ENCODE measurements at regions not wholly inside any gene's neighbourhood (a gene's known extent, or its start where the extent isn't known, plus 50 kb on each side); places are given as distances from the start of the nearest gene placed in this dataset.
"Not testable (repeated sequence)": the region's sequence is repeated elsewhere in the genome, so short reads cannot be mapped to it uniquely, and the experiment has no call there.

DNA sequence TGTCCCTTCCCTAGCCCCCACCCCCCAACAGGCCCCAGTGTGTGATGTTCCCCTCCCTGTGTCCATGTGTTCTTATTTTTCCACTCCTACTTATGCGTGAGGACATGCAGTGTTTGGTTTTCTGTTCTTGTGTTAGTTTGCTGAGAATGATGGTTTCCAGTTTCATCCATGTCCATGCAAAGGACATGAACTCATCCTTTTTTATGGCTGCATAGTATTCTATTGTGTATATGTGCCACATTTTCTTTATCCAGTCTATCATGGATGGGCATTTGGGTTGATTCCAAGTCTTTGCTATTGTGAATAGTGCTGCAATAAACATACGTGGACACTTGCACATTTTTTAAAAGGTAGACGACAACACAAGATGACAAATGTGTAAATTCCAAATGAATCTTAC, 192.5 kb upstream of the SAMSN1 start:
- Histone ChIP-seq H3K4me1 (replicated peaks in 1 of 2; ENCODE audit: control insufficient read depth in 2 of 2, insufficient read depth in 2 of 2, low read length in 2 of 2) (peaks cover 0 to 44% of the 10 kb centered on the region in 2 experiments; a peak in 3 of 5 replicates), H3K79me2 (ENCODE audit: control insufficient read depth, insufficient read depth, low read length) (peaks cover 29% of the 10 kb centered on the region), H3K36me3 (ENCODE audit: control insufficient read depth, insufficient read depth, low read length) (peaks cover 21% of the 10 kb centered on the region; the same call in 1 of the 3 replicates)
- H3K27me3 ChIP-seq (ENCODE audit: control insufficient read depth in 2 of 2, insufficient read depth in 2 of 2, low read length in 2 of 2); H3K4me3 ChIP-seq; H3K9me1 ChIP-seq (ENCODE audit: control insufficient read depth, insufficient read depth, low read length); in situ Hi-C loops (cut with MboI); H2AFZ ChIP-seq (ENCODE audit: low read depth, low read length); DNase-seq (ENCODE audit: extremely low read depth in 1 of 4, low spot score in 3 of 4); CTCF ChIA-PET (ENCODE audit: low intra/inter-chr PET ratio); BruUV-seq (replicated peaks); ATAC-seq; H3K9ac ChIP-seq (ENCODE audit: insufficient read depth in 1 of 2, low read depth in 2 of 2, low read length in 2 of 2); H3K4me2 ChIP-seq (ENCODE audit: insufficient read depth, low read length); H4K20me1 ChIP-seq (replicated peaks; ENCODE audit: control insufficient read depth, insufficient read depth, low read length); H3K9me3 ChIP-seq (replicated peaks; ENCODE audit: control insufficient read depth, insufficient read depth, low read depth, low read length); FAIRE-seq; H3K27ac ChIP-seq (ENCODE audit: extremely low read depth, low read depth, low read length): not testable (repeated sequence)
- intact Hi-C loops (cut with micrococcal nuclease), result loop anchor here (1.0 to 5.0 kb wide), 6 partner anchors 34 to 286 kb away; no protein-coding TSS in a partner anchor
- WGBS (ENCODE audit: insufficient coverage, low coverage, missing lambda C conversion rate), result 95% methylated on average over 3 of the region's 3 CpGs
- 0 out of 4 replicates have a peak, but pooled peaks of 1 of the 2 experiments have one; percentile 30 for TF ChIP-seq KDM1A (IDR thresholded peaks at IDR 0.05)
- TF ChIP-seq ZNF146 (CRISPR knock-in tag; IDR thresholded peaks at IDR 0.05; ENCODE audit: unreplicated experiment), result peak; percentile 83
- TF ChIP-seq BCOR (IDR thresholded peaks at IDR 0.05), result peak; percentile 73
- POLR2A ChIA-PET, result interaction anchor here (1.1 kb wide), 1 partner anchor 222 kb away, joined by 3 read pairs; no protein-coding TSS in a partner anchor

DNA sequence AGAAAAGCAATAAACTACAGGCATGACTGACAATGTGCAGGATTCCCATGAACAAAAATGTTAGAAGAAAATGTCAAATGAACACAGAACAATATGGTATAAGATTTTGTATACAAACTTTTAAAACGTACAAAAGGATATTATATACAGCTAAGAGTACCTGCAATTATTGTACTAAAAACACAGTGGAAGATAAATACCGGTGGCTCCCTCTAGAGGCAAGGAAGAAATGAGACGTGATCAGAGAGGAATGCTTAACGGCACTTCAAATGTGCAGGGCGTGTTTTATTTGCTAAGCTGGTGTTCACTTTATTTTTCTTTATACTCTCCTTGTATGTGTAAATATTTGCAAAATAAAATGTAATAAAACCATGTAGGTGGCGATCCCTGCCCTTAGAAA, 191.8 kb upstream of the SAMSN1 start:
- Histone ChIP-seq H3K4me3 (no peak overlapping the region), H4K20me1 (replicated peaks; ENCODE audit: control insufficient read depth, insufficient read depth, low read length) (no peaks in the 10 kb centered on the region), H3K27me3 (ENCODE audit: control insufficient read depth in 2 of 2, insufficient read depth in 2 of 2, low read length in 2 of 2) (no peaks in the 10 kb centered on the region), H2AFZ (ENCODE audit: low read depth, low read length) (peak overlapping the region; percentile 20; the same call in 1 of the 2 replicates), H3K4me1 (replicated peaks in 1 of 2; ENCODE audit: control insufficient read depth in 2 of 2, insufficient read depth in 2 of 2, low read length in 2 of 2) (peaks cover 0 to 42% of the 10 kb centered on the region in 2 experiments; a peak in 3 of 5 replicates), H3K9ac (ENCODE audit: insufficient read depth in 1 of 2, low read depth in 2 of 2, low read length in 2 of 2) (peak overlapping the region in 1 of 2 experiments; percentile 3; a peak in 1 of 4 replicates), H3K27ac (ENCODE audit: extremely low read depth, low read depth, low read length) (peak overlapping the region; percentile 64; the same call in 1 of the 3 replicates), H3K36me3 (ENCODE audit: control insufficient read depth, insufficient read depth, low read length) (peaks cover 21% of the 10 kb centered on the region; the same call in 1 of the 3 replicates), H3K9me3 (replicated peaks; ENCODE audit: control insufficient read depth, insufficient read depth, low read depth, low read length) (peaks cover 2% of the 10 kb centered on the region; the same call in 1 of the 2 replicates), H3K9me1 (ENCODE audit: control insufficient read depth, insufficient read depth, low read length) (no peaks in the 10 kb centered on the region), H3K79me2 (ENCODE audit: control insufficient read depth, insufficient read depth, low read length) (peaks cover 22% of the 10 kb centered on the region), H3K4me2 (ENCODE audit: insufficient read depth, low read length) (no peak overlapping the region; the same call in 1 of the 2 replicates)
- DNase-seq (ENCODE audit: extremely low read depth in 1 of 4, low spot score in 3 of 4), result peak in 3 of 4 experiments; percentile 39 to 88 (median 49)
- ChIA-PET POLR2A (interaction anchor here (0.7 to 1.4 kb wide), 8 partner anchors 8 to 430 kb away, joined by 3 to 4 read pairs (median 3); partner anchors contain the start of gene HSPA13), CTCF (ENCODE audit: low intra/inter-chr PET ratio) (interaction anchor here (0.9 kb wide), 1 partner anchor 193 kb away, joined by 3 read pairs; no protein-coding TSS in a partner anchor)
- peak; percentile 54 for FAIRE-seq
- BruUV-seq (replicated peaks), result no TSS peak
- intact Hi-C loops (cut with micrococcal nuclease), result loop anchor here (1.0 to 5.0 kb wide), 6 partner anchors 34 to 286 kb away; no protein-coding TSS in a partner anchor
- WGBS (ENCODE audit: insufficient coverage, low coverage, missing lambda C conversion rate), result 15% methylated on average over 6 of the region's 6 CpGs
- peak; percentile 79 for ATAC-seq
- in situ Hi-C loops (cut with MboI), result no loop called here
- TF ChIP-seq RBM34 (IDR thresholded peaks at IDR 0.05; ENCODE audit: borderline replicate concordance, insufficient read depth, low read length) (no peak), ZNF174 (CRISPR knock-in tag; IDR thresholded peaks at IDR 0.05) (0 out of 2 replicates have a peak, but pooled peaks have one; percentile 53), ZNF324 (CRISPR knock-in tag; IDR thresholded peaks at IDR 0.05) (no peak), EP300 (IDR thresholded peaks at IDR 0.05; ENCODE audit: low read length) (peak; percentile 44), MYC (IDR thresholded peaks at IDR 0.05; ENCODE audit: low read depth, low read length) (0 out of 2 replicates have a peak, but pooled peaks have one; percentile 14), MYC (CRISPR knock-in tag; IDR thresholded peaks at IDR 0.05; ENCODE audit: borderline replicate concordance, low read depth) (no peak), SMC3 (conservative IDR thresholded peaks at IDR 0.05; ENCODE audit: insufficient read depth, low read depth, low read length) (peak; percentile 47), POLR2H (tag; IDR thresholded peaks at IDR 0.05; ENCODE audit: low read depth) (peak; percentile 59; the same call in 1 of the 2 replicates), ZBTB17 (CRISPR knock-in tag; IDR thresholded peaks at IDR 0.05) (no peak)
- TF ChIP-seq, protein P1, sequence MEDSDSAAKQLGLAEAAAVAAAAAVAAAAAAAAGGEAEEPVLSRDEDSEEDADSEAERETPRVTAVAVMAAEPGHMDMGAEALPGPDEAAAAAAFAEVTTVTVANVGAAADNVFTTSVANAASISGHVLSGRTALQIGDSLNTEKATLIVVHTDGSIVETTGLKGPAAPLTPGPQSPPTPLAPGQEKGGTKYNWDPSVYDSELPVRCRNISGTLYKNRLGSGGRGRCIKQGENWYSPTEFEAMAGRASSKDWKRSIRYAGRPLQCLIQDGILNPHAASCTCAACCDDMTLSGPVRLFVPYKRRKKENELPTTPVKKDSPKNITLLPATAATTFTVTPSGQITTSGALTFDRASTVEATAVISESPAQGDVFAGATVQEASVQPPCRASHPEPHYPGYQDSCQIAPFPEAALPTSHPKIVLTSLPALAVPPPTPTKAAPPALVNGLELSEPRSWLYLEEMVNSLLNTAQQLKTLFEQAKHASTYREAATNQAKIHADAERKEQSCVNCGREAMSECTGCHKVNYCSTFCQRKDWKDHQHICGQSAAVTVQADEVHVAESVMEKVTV (CRISPR knock-in tag; IDR thresholded peaks at IDR 0.05), result peak; percentile 65
- TF ChIP-seq, protein P2, sequence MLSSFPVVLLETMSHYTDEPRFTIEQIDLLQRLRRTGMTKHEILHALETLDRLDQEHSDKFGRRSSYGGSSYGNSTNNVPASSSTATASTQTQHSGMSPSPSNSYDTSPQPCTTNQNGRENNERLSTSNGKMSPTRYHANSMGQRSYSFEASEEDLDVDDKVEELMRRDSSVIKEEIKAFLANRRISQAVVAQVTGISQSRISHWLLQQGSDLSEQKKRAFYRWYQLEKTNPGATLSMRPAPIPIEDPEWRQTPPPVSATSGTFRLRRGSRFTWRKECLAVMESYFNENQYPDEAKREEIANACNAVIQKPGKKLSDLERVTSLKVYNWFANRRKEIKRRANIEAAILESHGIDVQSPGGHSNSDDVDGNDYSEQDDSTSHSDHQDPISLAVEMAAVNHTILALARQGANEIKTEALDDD (IDR thresholded peaks at IDR 0.05), result no peak

Measured in K562 (cell line).